ENCODE measurements at regions not wholly inside any gene's neighbourhood (a gene's known extent, or its start where the extent isn't known, plus 50 kb on each side); places are given as distances from the start of the nearest gene placed in this dataset.
A peak's percentile ranks its signal among the peaks of the same experiment; 100 is the strongest.

- no peak for DNase-seq (ENCODE audit: low spot score)
- ChIA-PET POLR2A (interaction anchor here (0.8 to 5.5 kb wide), 2 partner anchors 26 to 29 kb away, joined by 3 to 59 read pairs; no protein-coding TSS in a partner anchor), CTCF (ENCODE audit: unreplicated experiment) (interaction anchor here (0.8 kb wide), 1 partner anchor 28 kb away, joined by 4 read pairs; no protein-coding TSS in a partner anchor)
- H3K4me3 ChIP-seq (ENCODE audit: low read depth, low read length, poor library complexity, severe bottlenecking): no peak overlapping the region
- H3K79me2 ChIP-seq (ENCODE audit: insufficient read depth, low read depth, low read length): no peaks in the 10 kb centered on the region
- no peak overlapping the region for H2AFZ ChIP-seq (ENCODE audit: low read length)
- H3K36me3 ChIP-seq (ENCODE audit: insufficient read depth, low read length): no peaks in the 10 kb centered on the region
- no peak for TF ChIP-seq CTCF (conservative IDR thresholded peaks at IDR 0.05; ENCODE audit: low read length)
- no peak for TF ChIP-seq EZH2phosphoT487 (IDR thresholded peaks at IDR 0.05; ENCODE audit: borderline replicate concordance, low read depth, low read length)
- H3K4me2 ChIP-seq (ENCODE audit: low read length): no peak overlapping the region; the same call in 1 of the 2 replicates
- peaks cover 98% of the 10 kb centered on the region for H3K4me1 ChIP-seq (ENCODE audit: insufficient read depth, low read length, poor library complexity, severe bottlenecking)
- no peaks in the 10 kb centered on the region for H3K9me3 ChIP-seq (ENCODE audit: low read length)
- intact Hi-C loops (cut with micrococcal nuclease; ENCODE audit: unreplicated experiment): no loop called here
- no TSS peak for BruUV-seq (replicated peaks)
- no peaks in the 10 kb centered on the region for H4K20me1 ChIP-seq (ENCODE audit: insufficient read depth, low read length)
- no peaks in the 10 kb centered on the region for H3K9me2 ChIP-seq (ENCODE audit: insufficient read depth, low read length)
- peak overlapping the region; percentile 89 for H3K27ac ChIP-seq (ENCODE audit: low read depth, low read length, poor library complexity, severe bottlenecking)
Measured at GRCh38 chr15:31234815-31235214, 91.8 kb upstream of the KLF13 start.

GRCh38 chr15:31235311-31236183 lies 91.1 kb upstream of the KLF13 start:
- Histone ChIP-seq H3K4me3 (ENCODE audit: low read depth, low read length, poor library complexity, severe bottlenecking) (peak overlapping the region; percentile 23), H2AFZ (ENCODE audit: low read length) (peak overlapping the region; percentile 49; the same call in 1 of the 2 replicates), H3K4me2 (ENCODE audit: low read length) (peak overlapping the region; percentile 63), H3K9me2 (ENCODE audit: insufficient read depth, low read length) (no peaks in the 10 kb centered on the region), H3K4me1 (ENCODE audit: insufficient read depth, low read length, poor library complexity, severe bottlenecking) (peaks cover 91% of the 10 kb centered on the region), H4K20me1 (ENCODE audit: insufficient read depth, low read length) (no peaks in the 10 kb centered on the region), H3K79me2 (ENCODE audit: insufficient read depth, low read depth, low read length) (no peaks in the 10 kb centered on the region), H3K36me3 (ENCODE audit: insufficient read depth, low read length) (no peaks in the 10 kb centered on the region), H3K27ac (ENCODE audit: low read depth, low read length, poor library complexity, severe bottlenecking) (peak overlapping the region; percentile 89), H3K9me3 (ENCODE audit: low read length) (no peaks in the 10 kb centered on the region)
- POLR2A ChIA-PET: interaction anchor here (0.6 to 5.5 kb wide), 3 partner anchors 19 to 224 kb away, joined by 3 to 59 read pairs (median 55); no protein-coding TSS in a partner anchor
- TF ChIP-seq CTCF (conservative IDR thresholded peaks at IDR 0.05; ENCODE audit: low read length): no peak
- no peak for TF ChIP-seq EZH2phosphoT487 (IDR thresholded peaks at IDR 0.05; ENCODE audit: borderline replicate concordance, low read depth, low read length)
- no TSS peak for BruUV-seq (replicated peaks)
- peak; percentile 45 for DNase-seq (ENCODE audit: low spot score)
- intact Hi-C loops (cut with micrococcal nuclease; ENCODE audit: unreplicated experiment): loop anchor here (1.0 kb wide), 1 partner anchor 31 kb away; no protein-coding TSS in a partner anchor
- CTCF ChIA-PET (ENCODE audit: unreplicated experiment): interaction anchor here (1.0 kb wide), 2 partner anchors 26 to 200 kb away, joined by 3 read pairs; no protein-coding TSS in a partner anchor

Data from OCI-LY7 (cell line).